Loucy (cell line): ENCODE measurements at regions not wholly inside any gene's neighbourhood (a gene's known extent, or its start where the extent isn't known, plus 50 kb on each side); places are given as distances from the start of the nearest gene placed in this dataset.
A peak's percentile ranks its signal among the peaks of the same experiment; 100 is the strongest.

Experiments
- H2AFZ ChIP-seq: fragments of 200-600 bp; sonication (generic); 2 replicates; pipeline ENCODE4 v1.6.0; 2016; ENCODE audit warnings: antibody characterized with exemption, mild to moderate bottlenecking, low read length, moderate library complexity
- H3F3A ChIP-seq: fragments of 200-600 bp; 2 replicates; pipeline ENCODE4 v1.6.0; 2016; ENCODE audit warnings: antibody characterized with exemption, low read depth, mild to moderate bottlenecking
- H3K27me3 ChIP-seq: fragments of 200-600 bp; sonication (generic); 2 replicates; pipeline ENCODE4 v1.6.1; 2014; ENCODE audit warnings: low read length, mild to moderate bottlenecking; ENCODE audit not compliant: insufficient read depth, poor library complexity, severe bottlenecking
- H3K36me3 ChIP-seq: fragments of 200-600 bp; sonication (generic); 2 replicates; pipeline ENCODE4 v1.6.1; 2016; ENCODE audit warnings: low read length; ENCODE audit not compliant: insufficient read depth
- H3K4me1 ChIP-seq: fragments of 200-600 bp; sonication (generic); 2 replicates; pipeline ENCODE4 v1.5.1; 2014; ENCODE audit warnings: low read length, mild to moderate bottlenecking; ENCODE audit not compliant: insufficient read depth, poor library complexity, severe bottlenecking
- H3K4me2 ChIP-seq: fragments of 200-600 bp; sonication (generic); 2 replicates; pipeline ENCODE4 v1.6.0; 2014; ENCODE audit warnings: antibody characterized with exemption, low read length, low read depth, mild to moderate bottlenecking; ENCODE audit not compliant: poor library complexity, severe bottlenecking
- H3K4me3 ChIP-seq: fragments of 200-600 bp; sonication (generic); 2 replicates; pipeline ENCODE4 v1.5.1; 2014; ENCODE audit warnings: low read length, mild to moderate bottlenecking, mixed read lengths; ENCODE audit not compliant: poor library complexity, severe bottlenecking
- H3K79me2 ChIP-seq: fragments of 200-600 bp; sonication (generic); 2 replicates; pipeline ENCODE4 v1.6.1; 2014; ENCODE audit warnings: low read length; ENCODE audit not compliant: insufficient read depth
- H3K9ac ChIP-seq: fragments of 200-600 bp; sonication (generic); 2 replicates; pipeline ENCODE4 v1.6.0; 2014; ENCODE audit warnings: mild to moderate bottlenecking, low read depth, low read length, moderate library complexity; ENCODE audit not compliant: poor library complexity, severe bottlenecking
- H3K9me2 ChIP-seq: fragments of 200-600 bp; sonication (generic); replicated peaks from 2 replicates; pipeline ENCODE4 v1.6.1; 2016; ENCODE audit warnings: low read depth, low read length, mixed read lengths
- H3K9me3 ChIP-seq: fragments of 200-600 bp; sonication (generic); 2 replicates; pipeline ENCODE4 v1.6.1; 2014; ENCODE audit warnings: mild to moderate bottlenecking, antibody characterized with exemption, low read length, low read depth; ENCODE audit not compliant: insufficient read depth
- H4K20me1 ChIP-seq: fragments of 200-600 bp; sonication (generic); 2 replicates; pipeline ENCODE4 v1.6.0; 2014; ENCODE audit warnings: antibody characterized with exemption, low read length, mild to moderate bottlenecking; ENCODE audit not compliant: insufficient read depth, poor library complexity, severe bottlenecking
- EZH2phosphoT487 ChIP-seq: fragments of 200-600 bp; IDR thresholded peaks from 2 replicates; pipeline ENCODE4 v1.6.1; 2018; ENCODE audit warnings: antibody characterized with exemption, mild to moderate bottlenecking, moderate library complexity, borderline replicate concordance
- TF ChIP-seq, protein P1 (sequence below): fragments of 200-600 bp; sonication (generic); conservative IDR thresholded peaks from 2 replicates; pipeline ENCODE4 v1.5.1; 2014; ENCODE audit warnings: mild to moderate bottlenecking, antibody characterized with exemption, low read length

DNA sequence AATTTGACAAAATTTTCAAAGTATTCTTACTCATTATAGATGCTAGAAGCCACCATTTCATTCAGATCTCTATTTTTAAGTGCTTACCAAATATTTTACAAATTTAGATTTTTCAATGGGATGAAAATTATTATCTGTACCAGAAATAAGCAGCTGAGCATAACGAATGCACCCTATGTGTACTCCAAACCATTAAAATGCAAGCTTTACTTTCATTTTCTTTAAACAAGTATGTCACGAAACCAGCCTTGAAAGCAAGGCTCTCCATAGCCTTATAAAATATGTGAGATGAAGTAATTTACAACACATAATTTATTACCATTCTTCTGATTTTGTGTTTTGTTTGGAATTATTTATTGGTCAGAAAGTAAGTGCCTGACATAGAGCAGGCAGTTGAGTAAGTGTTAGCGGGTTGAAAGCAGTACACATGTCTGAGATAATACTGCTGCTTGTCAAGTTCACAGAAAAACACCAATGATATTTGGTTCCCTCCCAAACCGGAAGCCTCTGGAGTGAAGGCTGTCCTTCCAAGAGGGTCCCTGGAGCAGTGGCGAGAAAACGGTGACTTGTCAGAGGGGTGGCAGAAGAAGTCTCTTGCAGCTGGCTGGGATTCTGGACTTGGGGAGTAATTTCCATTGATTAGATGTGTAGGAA is 322.7 kb upstream of the PFKP start:
- Histone ChIP-seq H3K9me2 (no peaks in the 10 kb centered on the region), H3K4me1 (no peaks in the 10 kb centered on the region), H3K27me3 (no peaks in the 10 kb centered on the region), H4K20me1 (no peaks in the 10 kb centered on the region), H3F3A (no peaks in the 10 kb centered on the region), H3K36me3 (no peaks in the 10 kb centered on the region), H3K4me3 (peak overlapping the region; percentile 21), H3K4me2 (peak overlapping the region; percentile 29), H3K9ac (no peak overlapping the region), H2AFZ (peak overlapping the region; percentile 2; the same call in 1 of the 2 replicates), H3K79me2 (no peaks in the 10 kb centered on the region), H3K9me3 (no peaks in the 10 kb centered on the region)
- no peak for TF ChIP-seq EZH2phosphoT487
- TF ChIP-seq, protein P1, sequence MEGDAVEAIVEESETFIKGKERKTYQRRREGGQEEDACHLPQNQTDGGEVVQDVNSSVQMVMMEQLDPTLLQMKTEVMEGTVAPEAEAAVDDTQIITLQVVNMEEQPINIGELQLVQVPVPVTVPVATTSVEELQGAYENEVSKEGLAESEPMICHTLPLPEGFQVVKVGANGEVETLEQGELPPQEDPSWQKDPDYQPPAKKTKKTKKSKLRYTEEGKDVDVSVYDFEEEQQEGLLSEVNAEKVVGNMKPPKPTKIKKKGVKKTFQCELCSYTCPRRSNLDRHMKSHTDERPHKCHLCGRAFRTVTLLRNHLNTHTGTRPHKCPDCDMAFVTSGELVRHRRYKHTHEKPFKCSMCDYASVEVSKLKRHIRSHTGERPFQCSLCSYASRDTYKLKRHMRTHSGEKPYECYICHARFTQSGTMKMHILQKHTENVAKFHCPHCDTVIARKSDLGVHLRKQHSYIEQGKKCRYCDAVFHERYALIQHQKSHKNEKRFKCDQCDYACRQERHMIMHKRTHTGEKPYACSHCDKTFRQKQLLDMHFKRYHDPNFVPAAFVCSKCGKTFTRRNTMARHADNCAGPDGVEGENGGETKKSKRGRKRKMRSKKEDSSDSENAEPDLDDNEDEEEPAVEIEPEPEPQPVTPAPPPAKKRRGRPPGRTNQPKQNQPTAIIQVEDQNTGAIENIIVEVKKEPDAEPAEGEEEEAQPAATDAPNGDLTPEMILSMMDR = no peak

DNA sequence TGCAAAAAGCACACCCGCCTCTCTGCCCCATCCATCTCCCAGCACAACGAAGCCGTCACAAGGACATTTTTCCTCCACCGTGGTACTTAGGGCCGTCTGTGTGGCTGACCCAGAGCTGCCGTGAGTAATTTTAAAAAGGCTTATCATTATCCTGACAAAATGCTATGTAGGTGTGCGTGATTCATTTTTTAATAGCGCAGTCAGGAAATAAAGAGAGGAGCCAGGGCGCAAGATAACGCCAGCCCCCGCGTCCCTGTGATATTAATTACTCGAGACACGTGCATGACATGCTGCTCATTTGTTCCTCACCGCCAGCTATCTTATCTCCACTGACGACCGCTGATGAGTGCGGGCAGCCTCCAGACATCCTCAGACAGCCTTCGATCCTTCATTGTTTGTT is 332.7 kb upstream of the PFKP start:
- H3K27me3 ChIP-seq = no peaks in the 10 kb centered on the region
- H4K20me1 ChIP-seq = no peaks in the 10 kb centered on the region
- H2AFZ ChIP-seq = no peak overlapping the region
- no peaks in the 10 kb centered on the region for H3K9me2 ChIP-seq
- H3K4me1 ChIP-seq = no peaks in the 10 kb centered on the region
- no peak for TF ChIP-seq EZH2phosphoT487
- no peaks in the 10 kb centered on the region for H3K79me2 ChIP-seq
- H3F3A ChIP-seq = no peaks in the 10 kb centered on the region
- no peak overlapping the region for H3K4me2 ChIP-seq
- H3K9me3 ChIP-seq = no peaks in the 10 kb centered on the region
- no peaks in the 10 kb centered on the region for H3K36me3 ChIP-seq
- no peak overlapping the region for H3K9ac ChIP-seq
- no peak overlapping the region for H3K4me3 ChIP-seq

DNA sequence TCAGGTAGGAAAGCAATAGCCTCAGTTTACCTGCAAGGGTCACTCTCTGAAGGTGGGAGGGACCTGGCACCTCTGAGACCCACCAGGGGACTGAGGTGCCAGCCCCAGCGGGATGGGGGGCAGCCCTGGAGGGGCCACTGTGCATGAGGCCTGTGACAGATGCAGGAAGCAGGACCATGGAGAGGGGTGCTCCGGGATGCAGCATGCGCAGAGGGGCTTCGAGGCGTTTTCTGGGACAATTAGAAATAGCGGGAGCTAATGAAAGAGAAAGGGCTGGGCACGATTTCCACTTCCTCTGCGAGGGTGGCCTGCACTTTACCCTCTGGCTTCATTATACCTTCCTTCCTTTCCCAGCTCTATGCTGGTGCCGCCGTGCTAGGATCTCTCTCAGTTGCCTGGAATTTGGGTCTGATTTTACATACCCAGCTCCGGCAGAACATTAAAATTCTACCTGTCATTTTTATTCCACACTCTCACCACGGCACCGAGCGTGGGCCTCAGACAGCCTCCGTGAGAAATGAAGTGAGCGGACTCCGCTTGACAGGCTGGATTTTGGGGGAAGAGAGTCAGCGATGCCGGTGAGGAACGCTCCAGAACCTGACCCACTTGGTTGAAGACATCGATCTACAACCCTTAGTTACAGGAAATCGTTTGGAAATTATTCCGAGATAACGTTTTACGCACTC is 333.9 kb upstream of the PFKP start:
- no peaks in the 10 kb centered on the region for H4K20me1 ChIP-seq
- H3F3A ChIP-seq = no peaks in the 10 kb centered on the region
- no peak overlapping the region for H3K9ac ChIP-seq
- no peaks in the 10 kb centered on the region for H3K4me1 ChIP-seq
- TF ChIP-seq, protein P1 = no peak
- no peak for TF ChIP-seq EZH2phosphoT487
- H3K4me2 ChIP-seq = no peak overlapping the region
- no peak overlapping the region for H3K4me3 ChIP-seq
- H3K79me2 ChIP-seq = no peaks in the 10 kb centered on the region
- no peaks in the 10 kb centered on the region for H3K27me3 ChIP-seq
- no peaks in the 10 kb centered on the region for H3K9me2 ChIP-seq
- H3K36me3 ChIP-seq = no peaks in the 10 kb centered on the region
- H3K9me3 ChIP-seq = no peaks in the 10 kb centered on the region
- H2AFZ ChIP-seq = no peak overlapping the region
